K562 (cell line): ENCODE measurements at regions not wholly inside any gene's neighbourhood (a gene's known extent, or its start where the extent isn't known, plus 50 kb on each side); places are given as distances from the start of the nearest gene placed in this dataset.

Source experiments
- ATAC-seq: fragments of 200-7000 bp; cut with Tn5 transposase; 3 replicates; pipeline ENCODE4 v1.9.1; 2020; ENCODE audit warnings: moderate library complexity
- BruUV-seq: library from RNA; stranded (reverse); fragments of 400-500 nt; replicated peaks from 2 replicates; lab custom pipeline; 2021; lab: Mats Ljungman, UMichigan
- CTCF ChIA-PET: fragments of 300-600 bp; formaldehyde crosslinking; extraction: SDS; loops from one replicate; lab custom pipeline; 2021; ENCODE audit warnings: low intra/inter-chr PET ratio; lab: Yijun Ruan, JAX
- POLR2A ChIA-PET: fragments of 300-600, 350-650 bp; sonication (Branson Sonifier 250); formaldehyde crosslinking; extraction: SDS; loops from one replicate; lab custom pipeline; 2021; ENCODE audit warnings: antibody characterized with exemption, inconsistent platforms; lab: Yijun Ruan, JAX
- DNase-seq, 4 experiments: peaks; one replicate each; pipeline versions ENCODE4 v3.0.0 to v3.0.0-alpha.2; 2011 to 2018; ENCODE audit warnings: low spot score in 3 of 4, mixed read lengths in 3 of 4; ENCODE audit errors: extremely low read depth in 1 of 4
- FAIRE-seq: peaks from 2 replicates; lab custom pipeline; 2011; peaks lifted over from hg19 to GRCh38; lab: Jason Lieb, UNC
- H2AFZ ChIP-seq: 2 replicates; pipeline ENCODE4 v1.6.0; 2011; ENCODE audit warnings: low read depth, low read length, control low read depth, inconsistent platforms
- H3K27ac ChIP-seq: fragments of 200-600 bp; 3 replicates; pipeline ENCODE4 v1.8.0; 2011; ENCODE audit warnings: low read depth, mild to moderate bottlenecking, control low read depth, inconsistent platforms, low read length, moderate library complexity, mixed read lengths; ENCODE audit errors: extremely low read depth
- H3K27me3 ChIP-seq, 2 experiments: fragments of 300-600 bp in 1 of 2; 2 replicates in 1 of 2; 3 replicates in 1 of 2; pipeline versions ENCODE4 v1.6.0 to v1.8.0; 2011; ENCODE audit warnings: inconsistent platforms in 2 of 2, low read length in 2 of 2, mild to moderate bottlenecking in 1 of 2, mixed read lengths in 1 of 2, moderate library complexity in 1 of 2; ENCODE audit not compliant: control insufficient read depth in 2 of 2, insufficient read depth in 2 of 2
- H3K36me3 ChIP-seq: fragments of 300-600 bp; 3 replicates; pipeline ENCODE4 v1.8.0; 2011; ENCODE audit warnings: mild to moderate bottlenecking, low read length, inconsistent platforms; ENCODE audit not compliant: control insufficient read depth, insufficient read depth
- H3K4me1 ChIP-seq, 2 experiments: fragments of 200-600 bp in 1 of 2; replicated peaks in 1 of 2; 2 replicates in 1 of 2; 3 replicates in 1 of 2; pipeline versions ENCODE4 v1.5.1 to v1.8.0; 2011; ENCODE audit warnings: inconsistent platforms in 2 of 2, low read length in 2 of 2, mild to moderate bottlenecking in 1 of 2, mixed read lengths in 1 of 2, moderate library complexity in 1 of 2; ENCODE audit not compliant: control insufficient read depth in 2 of 2, insufficient read depth in 2 of 2
- H3K4me2 ChIP-seq: 2 replicates; pipeline ENCODE4 v1.6.1; 2011; ENCODE audit warnings: low read length, control low read depth, inconsistent platforms, mixed read lengths; ENCODE audit not compliant: insufficient read depth
- H3K4me3 ChIP-seq: fragments of 200-600 bp; sonication (generic), shearing (Covaris generic); 2 replicates; pipeline ENCODE4 v1.5.1; 2016; ENCODE audit warnings: control low read depth, inconsistent platforms
- H3K79me2 ChIP-seq: fragments of 200-600 bp; 3 replicates; pipeline ENCODE4 v1.8.0; 2011; ENCODE audit warnings: low read length, inconsistent platforms; ENCODE audit not compliant: control insufficient read depth, insufficient read depth
- H3K9ac ChIP-seq, 2 experiments: 2 replicates each; pipeline versions ENCODE4 v1.6.0 to v1.6.1; 2011; ENCODE audit warnings: low read depth in 2 of 2, low read length in 2 of 2, control low read depth in 1 of 2, inconsistent platforms in 1 of 2, mild to moderate bottlenecking in 1 of 2, mixed read lengths in 1 of 2; ENCODE audit not compliant: insufficient read depth in 1 of 2
- H3K9me1 ChIP-seq: one replicate; pipeline ENCODE4 v1.6.0; 2011; ENCODE audit warnings: inconsistent platforms, mild to moderate bottlenecking, low read length, moderate library complexity; ENCODE audit not compliant: control insufficient read depth, insufficient read depth
- H3K9me3 ChIP-seq: replicated peaks from 2 replicates; pipeline ENCODE4 v1.5.1; 2011; ENCODE audit warnings: low read depth, low read length, inconsistent platforms; ENCODE audit not compliant: control insufficient read depth, insufficient read depth
- H4K20me1 ChIP-seq: replicated peaks from 2 replicates; pipeline ENCODE4 v1.6.1; 2011; ENCODE audit warnings: low read length, inconsistent platforms, mixed read lengths; ENCODE audit not compliant: control insufficient read depth, insufficient read depth
- CEBPZ ChIP-seq: fragments of 150-350 bp; IDR thresholded peaks from 2 replicates; pipeline ENCODE4 v1.6.1; 2014; ENCODE audit warnings: low read depth, mild to moderate bottlenecking, low read length, borderline replicate concordance
- GATAD2B ChIP-seq: fragments of 450-650 bp; IDR thresholded peaks from 2 replicates; pipeline ENCODE4 v1.6.1; 2017; ENCODE audit warnings: mild to moderate bottlenecking, borderline replicate concordance
- HEY1 ChIP-seq: fragments of 250-450 bp; sonication (Bioruptor Pico); IDR thresholded peaks from 2 replicates; pipeline ENCODE4 v1.5.0; 2020; ENCODE audit warnings: mild to moderate bottlenecking, moderate library complexity, borderline replicate concordance
- HMGN3 ChIP-seq: IDR thresholded peaks from 2 replicates; pipeline ENCODE4 v1.6.1; 2011; ENCODE audit warnings: borderline replicate concordance, low read depth, mild to moderate bottlenecking, mixed read lengths, low read length; ENCODE audit not compliant: insufficient read length; ENCODE audit errors: extremely low read depth
- KLF1 ChIP-seq: fragments of 450-650 bp; IDR thresholded peaks from 2 replicates; pipeline ENCODE4 v1.6.1; 2016; ENCODE audit warnings: missing genetic modification characterization, missing compliant biosample characterization
- SP1 ChIP-seq: sonication (generic); formaldehyde crosslinking; IDR thresholded peaks from 2 replicates; pipeline ENCODE4 v1.8.1; 2022; ENCODE audit warnings: mild to moderate bottlenecking, missing genetic modification reagents
- USF2 ChIP-seq: sonication (generic); formaldehyde crosslinking; IDR thresholded peaks from 2 replicates; pipeline ENCODE4 v1.5.0; 2020; ENCODE audit warnings: missing genetic modification reagents
- ZNF655 ChIP-seq: fragments of 250-450 bp; sonication (Bioruptor Pico); IDR thresholded peaks from 2 replicates; pipeline ENCODE4 v1.5.0; 2021
- WGBS: fragments of 100-300 bp; shearing (Covaris generic); methylation state at CpG from one replicate; pipeline ENCODE4 v1.1.6; 2016; ENCODE audit warnings: low coverage, mixed read lengths; ENCODE audit not compliant: insufficient coverage; ENCODE audit errors: missing lambda C conversion rate; 5-methylcytosine and 5-hydroxymethylcytosine counted together
- in situ Hi-C: fragments of 300-500 bp; cut with MboI; formaldehyde crosslinking; loops from 4 replicates; pipeline ENCODE4 v1.15.0; 2018; ENCODE audit warnings: inconsistent platforms, mixed read lengths
- intact Hi-C: fragments of 100-400 bp; cut with micrococcal nuclease; formaldehyde crosslinking; loops from 2 replicates; pipeline ENCODE4 v1.14.2; 2022

- no peak for TF ChIP-seq ZNF655 (CRISPR knock-in tag)
- TF ChIP-seq, all 486 proteins: peak for 0
These were observed 202.8 kb upstream of the GRID2 start (continued) for GRCh38 chr4:92100975-92101374.

GRCh38 chr4:92101737-92102172, 202.0 kb upstream of the GRID2 start:
- in situ Hi-C loops, result no loop called here
- no peak for DNase-seq
- intact Hi-C loops, result no loop called here

GRCh38 chr4:92104506-92104905, 199.3 kb upstream of the GRID2 start:
- CTCF ChIA-PET, result no interaction called here
- BruUV-seq, result no TSS peak
- 3% methylated on average over 2 of the region's 2 CpGs for WGBS
- TF ChIP-seq USF2 (CRISPR knock-in tag) (no peak), HEY1 (no peak), CEBPZ (no peak), GATAD2B (no peak), HMGN3 (no peak), SP1 (CRISPR knock-in tag) (no peak)

More at GRCh38 chr4:92101737-92102172, 202.0 kb upstream of the GRID2 start:
- no peak for TF ChIP-seq KLF1 (tag)
- TF ChIP-seq, all 486 proteins: peak for 0
- Histone ChIP-seq H3K9me1 (no peaks in the 10 kb centered on the region), H3K4me1 (no peaks in the 10 kb centered on the region), H3K9me3 (no peaks in the 10 kb centered on the region), H3K27me3 (no peaks in the 10 kb centered on the region), H3K4me3 (no peak overlapping the region), H2AFZ (no peak overlapping the region), H3K27ac (no peak overlapping the region), H4K20me1 (no peaks in the 10 kb centered on the region), H3K36me3 (no peaks in the 10 kb centered on the region), H3K79me2 (no peaks in the 10 kb centered on the region), H3K4me2 (no peak overlapping the region), H3K9ac (no peak overlapping the region)
- CTCF ChIA-PET, result no interaction called here
- ATAC-seq, result no peak
- FAIRE-seq, result no peak
- POLR2A ChIA-PET, result no interaction called here
- BruUV-seq, result no TSS peak

More at GRCh38 chr4:92104506-92104905, 199.3 kb upstream of the GRID2 start:
- ATAC-seq, result no peak
- Histone ChIP-seq H3K4me1 (no peaks in the 10 kb centered on the region), H3K9ac (no peak overlapping the region), H2AFZ (no peak overlapping the region), H3K9me1 (no peaks in the 10 kb centered on the region), H3K36me3 (no peaks in the 10 kb centered on the region), H3K4me3 (no peak overlapping the region), H3K27ac (no peak overlapping the region), H3K9me3 (no peaks in the 10 kb centered on the region), H3K27me3 (no peaks in the 10 kb centered on the region), H4K20me1 (no peaks in the 10 kb centered on the region), H3K79me2 (no peaks in the 10 kb centered on the region), H3K4me2 (no peak overlapping the region)
- no peak for FAIRE-seq
- POLR2A ChIA-PET, result no interaction called here
- in situ Hi-C loops (no loop called here), intact Hi-C loops (no loop called here)
- peak in 1 of 4 experiments; percentile 6 for DNase-seq
